MCF 10A (cell line): ENCODE measurements at regions not wholly inside any gene's neighbourhood (a gene's known extent, or its start where the extent isn't known, plus 50 kb on each side); places are given as distances from the start of the nearest gene placed in this dataset.

Experiments
- BruUV-seq: library from RNA; stranded (reverse); fragments of 400-500 nt; replicated peaks from 2 replicates; lab custom pipeline; 2021; lab: Mats Ljungman, UMichigan
- CTCF ChIA-PET: fragments of 300-600 bp; sonication (Branson Sonifier 250); formaldehyde crosslinking; extraction: SDS; loops from one replicate; lab custom pipeline; 2021; ENCODE audit warnings: antibody characterized with exemption, inconsistent platforms; lab: Yijun Ruan, JAX
- POLR2A ChIA-PET: fragments of 300-600, 350-650 bp; sonication (Branson Sonifier 250); formaldehyde crosslinking; extraction: SDS; loops from one replicate; lab custom pipeline; 2020; ENCODE audit warnings: antibody characterized with exemption, inconsistent platforms; lab: Yijun Ruan, JAX
- DNase-seq: peaks from one replicate; pipeline ENCODE4 v3.0.0-alpha.2; 2018; ENCODE audit not compliant: unreplicated experiment
- H3K27ac Mint-ChIP-seq: one replicate; pipeline ENCODE4 v1.8.0; 2022; ENCODE audit warnings: mild to moderate bottlenecking, low read depth, mixed read lengths; ENCODE audit not compliant: unreplicated experiment
- H3K27me3 Mint-ChIP-seq: one replicate; pipeline ENCODE4 v1.8.0; 2022; ENCODE audit warnings: mixed read lengths; ENCODE audit not compliant: insufficient read depth, unreplicated experiment
- H3K36me3 Mint-ChIP-seq: one replicate; pipeline ENCODE4 v1.8.0; 2022; ENCODE audit warnings: mild to moderate bottlenecking, moderate library complexity, mixed read lengths; ENCODE audit not compliant: insufficient read depth, unreplicated experiment
- H3K4me1 Mint-ChIP-seq: one replicate; pipeline ENCODE4 v1.8.0; 2022; ENCODE audit warnings: mixed read lengths; ENCODE audit not compliant: insufficient read depth, unreplicated experiment
- H3K4me3 Mint-ChIP-seq: one replicate; pipeline ENCODE4 v1.8.0; 2022; ENCODE audit warnings: mild to moderate bottlenecking, moderate library complexity, mixed read lengths; ENCODE audit not compliant: unreplicated experiment
- H3K9me3 Mint-ChIP-seq: one replicate; pipeline ENCODE4 v1.8.0; 2022; ENCODE audit warnings: mixed read lengths; ENCODE audit not compliant: unreplicated experiment
- intact Hi-C: fragments of 100-400 bp; cut with micrococcal nuclease; formaldehyde crosslinking; loops from 2 replicates; pipeline ENCODE4 v1.14.1; 2022
- TF ChIP-seq, protein P1 (sequence below): fragments of 200-600 bp; IDR thresholded peaks from one replicate; pipeline ENCODE4 v1.8.0; 2022; ENCODE audit warnings: antibody characterized with exemption, mild to moderate bottlenecking; ENCODE audit not compliant: unreplicated experiment

DNA sequence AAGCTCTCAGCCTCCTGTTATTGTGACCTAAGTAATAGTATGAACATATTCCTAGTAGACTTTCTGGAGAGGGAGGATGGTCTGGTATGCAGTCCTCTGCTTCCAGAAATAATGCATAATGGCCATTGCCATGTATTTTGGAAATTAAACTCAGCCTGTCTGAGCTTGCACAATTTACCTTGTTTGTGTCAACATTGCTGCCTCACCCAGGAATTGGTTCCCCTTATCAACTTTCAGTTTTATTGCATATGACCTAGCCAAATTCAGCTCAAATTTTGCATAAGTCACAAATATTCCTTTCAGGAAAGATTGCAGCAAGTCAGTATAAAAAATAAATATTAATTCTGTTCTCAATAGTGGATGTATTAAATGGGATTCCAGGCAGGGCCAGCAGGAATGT, 101.9 kb upstream of the SLC5A9 start:
- H3K36me3 Mint-ChIP-seq, result peaks cover 19% of the 10 kb centered on the region
- ChIA-PET POLR2A (interaction anchor here (1.2 to 1.3 kb wide), 2 partner anchors 8 to 81 kb away, joined by 3 to 4 read pairs; no protein-coding TSS in a partner anchor), CTCF (interaction anchor here (0.9 to 4.6 kb wide), 9 partner anchors 8 to 116 kb away, joined by 3 to 24 read pairs (median 4); no protein-coding TSS in a partner anchor)
- TF ChIP-seq, protein P1, sequence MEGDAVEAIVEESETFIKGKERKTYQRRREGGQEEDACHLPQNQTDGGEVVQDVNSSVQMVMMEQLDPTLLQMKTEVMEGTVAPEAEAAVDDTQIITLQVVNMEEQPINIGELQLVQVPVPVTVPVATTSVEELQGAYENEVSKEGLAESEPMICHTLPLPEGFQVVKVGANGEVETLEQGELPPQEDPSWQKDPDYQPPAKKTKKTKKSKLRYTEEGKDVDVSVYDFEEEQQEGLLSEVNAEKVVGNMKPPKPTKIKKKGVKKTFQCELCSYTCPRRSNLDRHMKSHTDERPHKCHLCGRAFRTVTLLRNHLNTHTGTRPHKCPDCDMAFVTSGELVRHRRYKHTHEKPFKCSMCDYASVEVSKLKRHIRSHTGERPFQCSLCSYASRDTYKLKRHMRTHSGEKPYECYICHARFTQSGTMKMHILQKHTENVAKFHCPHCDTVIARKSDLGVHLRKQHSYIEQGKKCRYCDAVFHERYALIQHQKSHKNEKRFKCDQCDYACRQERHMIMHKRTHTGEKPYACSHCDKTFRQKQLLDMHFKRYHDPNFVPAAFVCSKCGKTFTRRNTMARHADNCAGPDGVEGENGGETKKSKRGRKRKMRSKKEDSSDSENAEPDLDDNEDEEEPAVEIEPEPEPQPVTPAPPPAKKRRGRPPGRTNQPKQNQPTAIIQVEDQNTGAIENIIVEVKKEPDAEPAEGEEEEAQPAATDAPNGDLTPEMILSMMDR, result no peak
- no peak for DNase-seq
- peaks cover 2% of the 10 kb centered on the region for H3K9me3 Mint-ChIP-seq
- no TSS peak for BruUV-seq
- H3K27me3 Mint-ChIP-seq, result no peaks in the 10 kb centered on the region
- intact Hi-C loops, result no loop called here
- no peak overlapping the region for H3K27ac Mint-ChIP-seq
- no peak overlapping the region for H3K4me3 Mint-ChIP-seq
- peaks cover 23% of the 10 kb centered on the region for H3K4me1 Mint-ChIP-seq

DNA sequence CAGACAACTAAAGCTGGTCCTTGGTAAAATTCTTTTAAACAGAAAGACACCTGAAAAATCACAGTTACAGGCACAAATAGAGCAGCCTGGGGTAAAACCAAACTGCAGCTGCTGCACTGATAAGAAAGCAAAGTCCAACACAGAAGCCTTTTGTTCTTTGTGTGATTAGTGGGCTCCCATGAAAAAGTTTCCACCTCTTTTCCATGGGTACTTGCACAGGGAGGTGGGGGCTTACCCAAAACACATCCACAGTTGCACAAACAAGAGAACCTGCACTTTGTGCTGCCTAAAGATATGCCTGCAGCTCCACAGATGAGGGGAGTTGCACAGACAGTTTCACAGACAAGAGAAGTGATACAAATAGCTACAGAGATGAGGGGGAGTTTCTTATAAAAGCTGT, 106.7 kb upstream of the SLC5A9 start:
- POLR2A ChIA-PET, result interaction anchor here (0.9 to 3.4 kb wide), 5 partner anchors 12 to 395 kb away, joined by 3 to 17 read pairs (median 4); no protein-coding TSS in a partner anchor
- BruUV-seq, result no TSS peak

DNA sequence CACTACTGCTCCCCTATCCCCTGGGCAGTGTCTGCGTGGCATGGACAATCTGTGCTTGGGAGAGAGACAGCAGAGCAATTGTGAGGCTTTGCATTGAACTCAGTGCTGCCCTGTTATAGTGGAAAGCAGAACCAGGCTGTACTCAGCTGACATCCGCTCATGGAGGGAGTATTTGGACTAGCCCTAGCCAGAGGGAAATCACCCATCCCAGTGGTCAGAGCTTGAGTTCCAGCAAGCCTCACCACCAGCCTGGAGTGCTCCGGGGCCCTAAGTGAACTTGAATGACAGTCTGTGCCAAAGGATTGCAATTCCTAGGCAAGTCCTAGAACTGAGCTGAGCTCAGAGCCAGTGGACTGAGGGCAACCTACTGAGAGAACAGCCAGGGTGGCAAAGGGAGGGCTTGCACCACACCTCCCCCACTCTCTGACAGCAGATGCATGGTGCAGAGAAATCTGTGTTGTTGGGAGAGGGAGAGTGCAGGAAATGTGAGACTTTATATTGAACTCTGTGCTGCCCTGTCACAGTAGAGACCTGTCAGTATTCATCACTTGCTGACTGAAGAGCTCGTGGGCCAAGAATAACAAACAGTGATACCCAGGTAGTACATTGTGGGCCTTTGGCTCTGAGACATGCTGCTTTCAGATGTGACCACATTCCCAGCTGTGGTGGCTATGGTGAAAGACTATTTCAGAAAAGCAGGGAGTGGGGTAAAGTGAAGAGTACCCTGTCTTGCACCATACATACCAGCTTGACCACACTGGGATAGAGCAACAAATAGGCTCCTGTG, 107.7 kb upstream of the SLC5A9 start:
- POLR2A ChIA-PET, result interaction anchor here (0.6 to 3.4 kb wide), 7 partner anchors 13 to 394 kb away, joined by 3 to 17 read pairs (median 4); no protein-coding TSS in a partner anchor
- TF ChIP-seq, protein P1, result no peak
- Mint-ChIP-seq H3K27me3 (no peaks in the 10 kb centered on the region), H3K9me3 (no peaks in the 10 kb centered on the region), H3K36me3 (peaks cover 39% of the 10 kb centered on the region), H3K27ac (peak overlapping the region; percentile 93), H3K4me3 (no peak overlapping the region), H3K4me1 (peaks cover 45% of the 10 kb centered on the region)
- BruUV-seq, result TSS peak; percentile 25
- CTCF ChIA-PET, result interaction anchor here (0.6 to 1.9 kb wide), 17 partner anchors 15 to 922 kb away, joined by 3 to 13 read pairs (median 4); no protein-coding TSS in a partner anchor
- peak; percentile 82 for DNase-seq
- intact Hi-C loops, result loop anchor here (1.0 kb wide), 1 partner anchor 88 kb away; no protein-coding TSS in a partner anchor

More for the DNA sequence above, 106.7 kb upstream of the SLC5A9 start:
- Mint-ChIP-seq H3K27me3 (no peaks in the 10 kb centered on the region), H3K36me3 (peaks cover 45% of the 10 kb centered on the region), H3K9me3 (no peaks in the 10 kb centered on the region), H3K27ac (peak overlapping the region; percentile 93), H3K4me1 (peaks cover 43% of the 10 kb centered on the region), H3K4me3 (no peak overlapping the region)
- TF ChIP-seq, protein P1, result no peak
- CTCF ChIA-PET, result interaction anchor here (0.6 to 1.9 kb wide), 10 partner anchors 13 to 122 kb away, joined by 3 to 13 read pairs (median 5); no protein-coding TSS in a partner anchor
- intact Hi-C loops, result loop anchor here (1.0 kb wide), 1 partner anchor 86 kb away; no protein-coding TSS in a partner anchor
- no peak for DNase-seq
